ENCODE measurements at regions not wholly inside any gene's neighbourhood (a gene's known extent, or its start where the extent isn't known, plus 50 kb on each side); places are given as distances from the start of the nearest gene placed in this dataset.

DNA sequence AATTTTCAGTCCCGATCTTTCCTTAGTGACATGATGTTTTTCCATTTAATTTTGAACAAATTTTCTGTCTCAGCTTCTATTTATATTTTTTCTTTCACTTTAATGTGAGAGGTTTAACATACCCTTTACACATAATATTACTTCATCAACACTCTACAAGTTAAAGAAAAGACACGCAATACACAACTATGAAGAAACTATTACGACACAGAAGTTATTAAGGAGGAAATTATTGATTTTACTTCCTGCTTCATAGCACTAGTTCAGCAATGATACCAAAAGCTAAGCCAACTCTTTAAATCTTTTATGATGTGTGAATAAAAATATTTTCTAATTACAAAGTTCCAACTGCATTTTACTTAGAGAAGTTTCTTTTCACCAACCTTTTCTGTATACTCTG is 432.3 kb upstream of the DAB2 start:
- WGBS (ENCODE audit: insufficient coverage): no CpG with 5 or more reads among the region's 3 CpGs
- H3K4me1 Mint-ChIP-seq: no peaks in the 10 kb centered on the region
- POLR2A ChIA-PET: no interaction called here
- no peaks in the 10 kb centered on the region for H3K9me3 ChIP-seq
- no peaks in the 10 kb centered on the region for H3K36me3 Mint-ChIP-seq
- no peak for DNase-seq
- H3K9me3 Mint-ChIP-seq: no peaks in the 10 kb centered on the region
- no peaks in the 10 kb centered on the region for H3K4me1 ChIP-seq (ENCODE audit: control insufficient read depth in 1 of 2, extremely low read depth in 1 of 2, insufficient read depth in 2 of 2, low read length in 2 of 2)
- CTCF ChIA-PET: no interaction called here
- no peak overlapping the region for H3K4me3 Mint-ChIP-seq
- H3K27ac ChIP-seq (ENCODE audit: low read length): no peak overlapping the region
- H3K27ac Mint-ChIP-seq: no peak overlapping the region
- H3K27me3 Mint-ChIP-seq: peaks cover 9 to 16% of the 10 kb centered on the region in 2 donors
- no peaks in the 10 kb centered on the region for H3K36me3 ChIP-seq (ENCODE audit: control insufficient read depth in 2 of 2, extremely low read depth in 1 of 2, insufficient read depth in 1 of 2, low read length in 1 of 2)
- peaks cover 0 to 5% of the 10 kb centered on the region in 2 experiments for H3K27me3 ChIP-seq (replicated peaks in 1 of 2; ENCODE audit: control insufficient read depth in 2 of 2, extremely low read depth in 1 of 2, insufficient read depth in 2 of 2, low read length in 1 of 2)
- no peak for ATAC-seq (replicated peaks in 1 of 4)
- H3K4me3 ChIP-seq (ENCODE audit: control insufficient read depth in 1 of 2, extremely low read depth in 1 of 2, low read length in 1 of 2): no peak overlapping the region

DNA sequence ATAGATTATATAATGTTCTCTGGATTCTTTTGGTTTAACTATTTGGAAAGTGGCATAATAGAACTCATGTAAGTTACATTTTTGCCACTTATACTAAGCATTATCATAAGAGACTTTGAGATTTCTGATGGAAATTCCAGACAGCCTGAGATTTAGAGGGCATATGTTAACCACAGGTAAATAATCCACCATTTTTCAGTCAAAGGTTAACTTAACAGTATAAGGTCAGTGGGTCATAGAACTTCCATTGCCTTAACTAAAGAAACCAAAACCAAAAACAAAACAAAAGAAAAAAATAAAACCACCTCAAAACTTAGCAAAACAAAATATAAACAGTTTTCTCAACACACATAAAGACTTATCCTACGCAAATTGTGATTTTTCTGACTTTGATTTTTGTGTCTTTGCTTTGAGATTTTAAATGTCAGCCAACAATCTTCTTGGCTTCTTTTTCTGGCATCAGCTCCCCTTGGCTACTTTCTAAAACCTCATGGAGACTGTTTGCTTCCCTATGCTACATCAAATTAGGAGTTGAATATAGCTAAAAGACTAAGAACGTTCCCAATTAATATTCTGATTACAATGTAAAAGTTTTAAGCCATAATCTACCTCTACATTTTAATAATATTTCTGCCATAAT is 430.1 kb upstream of the DAB2 start:
- Histone ChIP-seq H3K27me3 (replicated peaks in 1 of 2; ENCODE audit: control insufficient read depth in 2 of 2, extremely low read depth in 1 of 2, insufficient read depth in 2 of 2, low read length in 1 of 2) (peaks cover 0 to 2% of the 10 kb centered on the region in 2 experiments), H3K9me3 (no peaks in the 10 kb centered on the region), H3K36me3 (ENCODE audit: control insufficient read depth in 2 of 2, extremely low read depth in 1 of 2, insufficient read depth in 1 of 2, low read length in 1 of 2) (no peaks in the 10 kb centered on the region), H3K4me1 (ENCODE audit: control insufficient read depth in 1 of 2, extremely low read depth in 1 of 2, insufficient read depth in 2 of 2, low read length in 2 of 2) (no peaks in the 10 kb centered on the region), H3K27ac (ENCODE audit: low read length) (no peak overlapping the region), H3K4me3 (ENCODE audit: control insufficient read depth in 1 of 2, extremely low read depth in 1 of 2, low read length in 1 of 2) (no peak overlapping the region)
- no peak overlapping the region for H3K4me3 Mint-ChIP-seq
- DNase-seq: no peak
- ChIA-PET POLR2A (no interaction called here), CTCF (no interaction called here)
- no peaks in the 10 kb centered on the region for H3K36me3 Mint-ChIP-seq
- no CpG with 5 or more reads among the region's 2 CpGs for WGBS (ENCODE audit: insufficient coverage)
- H3K9me3 Mint-ChIP-seq: no peaks in the 10 kb centered on the region
- peaks cover 6 to 13% of the 10 kb centered on the region in 2 donors for H3K27me3 Mint-ChIP-seq
- H3K27ac Mint-ChIP-seq: no peak overlapping the region
- no peaks in the 10 kb centered on the region for H3K4me1 Mint-ChIP-seq
- ATAC-seq (replicated peaks in 1 of 4): no peak

DNA sequence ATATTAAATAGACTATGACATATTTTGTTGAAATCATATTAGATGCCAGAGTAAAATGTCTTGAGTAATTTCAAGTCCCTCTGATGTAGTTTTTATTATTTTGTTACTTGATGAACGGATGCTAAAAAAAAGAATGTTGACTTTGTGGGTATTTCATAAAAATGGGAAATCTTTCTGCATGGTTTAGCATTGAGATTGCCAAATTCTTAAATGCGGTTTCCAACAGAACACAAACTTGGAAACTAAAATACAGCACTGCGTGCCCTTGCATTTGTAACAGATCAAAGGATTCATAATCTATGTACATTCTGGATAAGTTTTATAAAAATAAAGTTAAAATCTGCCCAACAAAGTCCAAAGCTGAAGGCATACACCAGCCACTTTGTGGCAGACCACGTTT is 425.5 kb upstream of the DAB2 start:
- peaks cover 16 to 23% of the 10 kb centered on the region in 2 donors for H3K27me3 Mint-ChIP-seq
- H3K27ac ChIP-seq (ENCODE audit: low read length): no peak overlapping the region
- no peaks in the 10 kb centered on the region for H3K27me3 ChIP-seq (replicated peaks in 1 of 2; ENCODE audit: control insufficient read depth in 2 of 2, extremely low read depth in 1 of 2, insufficient read depth in 2 of 2, low read length in 1 of 2)
- no peaks in the 10 kb centered on the region for H3K4me1 Mint-ChIP-seq
- ChIA-PET CTCF (no interaction called here), POLR2A (no interaction called here)
- H3K4me1 ChIP-seq (ENCODE audit: control insufficient read depth in 1 of 2, extremely low read depth in 1 of 2, insufficient read depth in 2 of 2, low read length in 2 of 2): no peaks in the 10 kb centered on the region
- no peak for DNase-seq
- WGBS (ENCODE audit: insufficient coverage): 80% methylated on average over 1 of the region's 4 CpGs
- no peak overlapping the region for H3K27ac Mint-ChIP-seq
- H3K9me3 Mint-ChIP-seq: no peaks in the 10 kb centered on the region
- no peak overlapping the region for H3K4me3 ChIP-seq (ENCODE audit: control insufficient read depth in 1 of 2, extremely low read depth in 1 of 2, low read length in 1 of 2)
- ATAC-seq (replicated peaks in 1 of 4): no peak
- H3K4me3 Mint-ChIP-seq: no peak overlapping the region
- H3K36me3 ChIP-seq (ENCODE audit: control insufficient read depth in 2 of 2, extremely low read depth in 1 of 2, insufficient read depth in 1 of 2, low read length in 1 of 2): no peaks in the 10 kb centered on the region
- no peaks in the 10 kb centered on the region for H3K9me3 ChIP-seq
- no peaks in the 10 kb centered on the region for H3K36me3 Mint-ChIP-seq

DNA sequence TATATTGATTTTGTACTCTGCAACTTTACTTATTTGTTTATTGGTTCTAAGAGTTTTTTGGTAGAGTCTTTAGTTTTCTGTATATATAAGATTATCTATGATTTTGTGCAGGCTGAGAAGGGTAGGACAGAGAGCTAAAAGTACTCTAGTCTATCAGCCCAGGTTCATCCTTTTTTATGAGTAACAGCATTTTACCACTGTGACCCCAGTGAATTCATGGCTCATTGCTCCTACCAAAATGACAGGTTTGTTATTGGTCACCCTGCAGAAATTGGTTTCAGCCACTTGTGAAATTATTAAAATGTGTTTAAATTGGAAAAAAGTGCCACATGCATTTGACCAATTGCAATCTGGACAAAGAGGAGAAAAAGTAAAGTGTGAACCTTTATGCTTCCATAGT is 421.4 kb upstream of the DAB2 start:
- no peak overlapping the region for H3K27ac ChIP-seq (ENCODE audit: low read length)
- no peak overlapping the region for H3K4me3 ChIP-seq (ENCODE audit: control insufficient read depth in 1 of 2, extremely low read depth in 1 of 2, low read length in 1 of 2)
- H3K27me3 ChIP-seq (replicated peaks in 1 of 2; ENCODE audit: control insufficient read depth in 2 of 2, extremely low read depth in 1 of 2, insufficient read depth in 2 of 2, low read length in 1 of 2): no peaks in the 10 kb centered on the region
- Mint-ChIP-seq H3K27me3 (peaks cover 12 to 22% of the 10 kb centered on the region in 2 donors), H3K9me3 (no peaks in the 10 kb centered on the region), H3K4me1 (no peaks in the 10 kb centered on the region), H3K4me3 (no peak overlapping the region), H3K27ac (no peak overlapping the region), H3K36me3 (no peaks in the 10 kb centered on the region)
- ChIA-PET POLR2A (interaction anchor here in 1 of 2 donors (0.6 kb wide), 1 partner anchor 857 kb away, joined by 3 read pairs; no protein-coding TSS in a partner anchor), CTCF (no interaction called here)
- no peak for ATAC-seq (replicated peaks in 1 of 4)
- H3K4me1 ChIP-seq (ENCODE audit: control insufficient read depth in 1 of 2, extremely low read depth in 1 of 2, insufficient read depth in 2 of 2, low read length in 2 of 2): no peaks in the 10 kb centered on the region
- no peak for DNase-seq
- no peaks in the 10 kb centered on the region for H3K9me3 ChIP-seq
- no peaks in the 10 kb centered on the region for H3K36me3 ChIP-seq (ENCODE audit: control insufficient read depth in 2 of 2, extremely low read depth in 1 of 2, insufficient read depth in 1 of 2, low read length in 1 of 2)

DNA sequence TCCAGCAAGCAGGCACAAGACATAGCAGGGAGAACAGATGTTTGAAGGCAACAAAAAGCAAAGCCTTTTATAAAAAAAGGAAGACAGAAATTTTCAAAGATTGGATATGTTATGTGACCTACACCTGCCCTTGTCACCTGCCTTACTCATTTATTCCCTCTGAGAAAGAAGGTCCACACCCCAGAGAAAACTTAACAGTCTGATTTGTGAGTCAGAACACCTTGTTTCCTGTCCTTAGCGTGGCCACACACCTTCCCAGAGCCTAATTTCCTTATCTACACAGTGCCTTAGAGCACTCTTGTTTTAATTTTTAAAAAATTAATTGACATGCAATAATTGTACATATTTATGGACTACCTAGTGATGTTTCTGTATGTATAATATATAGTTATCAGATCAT is 419.0 kb upstream of the DAB2 start:
- H3K4me3 Mint-ChIP-seq: no peak overlapping the region
- Histone ChIP-seq H3K4me3 (ENCODE audit: control insufficient read depth in 1 of 2, extremely low read depth in 1 of 2, low read length in 1 of 2) (no peak overlapping the region), H3K27me3 (replicated peaks in 1 of 2; ENCODE audit: control insufficient read depth in 2 of 2, extremely low read depth in 1 of 2, insufficient read depth in 2 of 2, low read length in 1 of 2) (no peaks in the 10 kb centered on the region), H3K4me1 (ENCODE audit: control insufficient read depth in 1 of 2, extremely low read depth in 1 of 2, insufficient read depth in 2 of 2, low read length in 2 of 2) (no peaks in the 10 kb centered on the region), H3K36me3 (ENCODE audit: control insufficient read depth in 2 of 2, extremely low read depth in 1 of 2, insufficient read depth in 1 of 2, low read length in 1 of 2) (no peaks in the 10 kb centered on the region), H3K27ac (ENCODE audit: low read length) (no peak overlapping the region), H3K9me3 (no peaks in the 10 kb centered on the region)
- WGBS (ENCODE audit: insufficient coverage): no CpG with 5 or more reads among the region's 1 CpG
- H3K36me3 Mint-ChIP-seq: no peaks in the 10 kb centered on the region
- POLR2A ChIA-PET: no interaction called here
- peaks cover 2 to 12% of the 10 kb centered on the region in 2 donors for H3K27me3 Mint-ChIP-seq
- ATAC-seq (replicated peaks in 1 of 4) (no peak), DNase-seq (no peak)
- peaks cover under 1 to 18% (median 10%) of the 10 kb centered on the region in 3 donors for H3K9me3 Mint-ChIP-seq
- no peak overlapping the region for H3K27ac Mint-ChIP-seq
- CTCF ChIA-PET: no interaction called here
- H3K4me1 Mint-ChIP-seq: no peaks in the 10 kb centered on the region

DNA sequence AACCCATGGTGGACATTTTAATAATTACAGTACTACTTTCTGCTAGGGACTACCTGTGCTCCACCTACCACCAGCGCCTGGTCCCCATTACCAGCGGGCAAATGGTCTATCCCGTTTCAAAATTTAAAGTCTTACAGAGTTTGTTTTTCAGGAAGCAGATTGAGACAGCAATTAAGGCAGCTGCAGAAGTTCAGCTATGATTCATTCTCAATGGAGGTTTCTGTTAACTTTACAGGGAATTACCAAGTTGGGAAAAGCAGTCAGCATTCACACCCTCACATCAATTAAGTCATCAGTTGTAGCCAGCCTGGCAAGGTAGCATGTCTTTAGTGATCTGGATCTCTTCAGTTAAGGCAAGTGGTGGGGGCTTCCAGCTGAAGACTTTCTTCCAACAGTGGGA is 410.6 kb upstream of the DAB2 start:
- Histone ChIP-seq H3K27me3 (replicated peaks in 1 of 2; ENCODE audit: control insufficient read depth in 2 of 2, extremely low read depth in 1 of 2, insufficient read depth in 2 of 2, low read length in 1 of 2) (peaks cover 0 to 4% of the 10 kb centered on the region in 2 experiments), H3K27ac (ENCODE audit: low read length) (no peak overlapping the region), H3K9me3 (no peaks in the 10 kb centered on the region), H3K36me3 (ENCODE audit: control insufficient read depth in 2 of 2, extremely low read depth in 1 of 2, insufficient read depth in 1 of 2, low read length in 1 of 2) (no peaks in the 10 kb centered on the region), H3K4me3 (ENCODE audit: control insufficient read depth in 1 of 2, extremely low read depth in 1 of 2, low read length in 1 of 2) (no peak overlapping the region), H3K4me1 (ENCODE audit: control insufficient read depth in 1 of 2, extremely low read depth in 1 of 2, insufficient read depth in 2 of 2, low read length in 2 of 2) (no peaks in the 10 kb centered on the region)
- H3K27ac Mint-ChIP-seq: no peak overlapping the region
- peaks cover 3 to 9% of the 10 kb centered on the region in 2 donors for H3K27me3 Mint-ChIP-seq
- H3K36me3 Mint-ChIP-seq: no peaks in the 10 kb centered on the region
- H3K9me3 Mint-ChIP-seq: peaks cover 3 to 17% (median 11%) of the 10 kb centered on the region in 3 donors
- DNase-seq (no peak), ATAC-seq (replicated peaks in 1 of 4) (no peak)
- H3K4me1 Mint-ChIP-seq: no peaks in the 10 kb centered on the region
- no CpG with 5 or more reads among the region's 3 CpGs for WGBS (ENCODE audit: insufficient coverage)
- CTCF ChIA-PET: no interaction called here
- POLR2A ChIA-PET: no interaction called here
- no peak overlapping the region for H3K4me3 Mint-ChIP-seq

DNA sequence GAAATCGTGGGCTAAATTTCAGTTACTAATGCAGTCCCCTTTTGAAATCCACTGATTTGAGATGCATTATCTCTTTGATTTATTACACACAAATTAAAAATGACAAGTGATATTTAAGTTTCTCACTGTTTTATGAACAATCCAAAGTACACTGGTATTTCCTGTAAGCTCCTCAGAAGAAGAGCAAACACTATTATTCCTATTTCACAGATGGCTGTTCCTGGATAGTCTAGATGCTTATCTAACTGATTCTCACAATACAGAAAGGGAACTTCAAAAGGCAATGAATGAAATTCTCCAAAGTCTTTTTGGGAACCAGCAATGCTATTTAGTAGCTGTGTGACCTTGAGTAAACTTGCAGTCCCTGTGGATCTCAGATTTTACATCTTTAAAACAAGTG is 404.7 kb upstream of the DAB2 start:
- Mint-ChIP-seq H3K4me1 (no peaks in the 10 kb centered on the region), H3K27me3 (peaks cover 1 to 4% of the 10 kb centered on the region in 2 donors), H3K4me3 (no peak overlapping the region), H3K27ac (no peak overlapping the region), H3K36me3 (no peaks in the 10 kb centered on the region), H3K9me3 (no peaks in the 10 kb centered on the region)
- DNase-seq (no peak), ATAC-seq (replicated peaks in 1 of 4) (no peak)
- ChIA-PET POLR2A (interaction anchor here in 1 of 2 donors (0.6 kb wide), 1 partner anchor 9 kb away, joined by 3 read pairs; no protein-coding TSS in a partner anchor), CTCF (interaction anchor here in 1 of 2 donors (0.5 kb wide), 1 partner anchor 48 kb away, joined by 3 read pairs; no protein-coding TSS in a partner anchor)
- Histone ChIP-seq H3K9me3 (no peaks in the 10 kb centered on the region), H3K27me3 (replicated peaks in 1 of 2; ENCODE audit: control insufficient read depth in 2 of 2, extremely low read depth in 1 of 2, insufficient read depth in 2 of 2, low read length in 1 of 2) (peaks cover 0 to 4% of the 10 kb centered on the region in 2 experiments), H3K27ac (ENCODE audit: low read length) (no peak overlapping the region), H3K4me3 (ENCODE audit: control insufficient read depth in 1 of 2, extremely low read depth in 1 of 2, low read length in 1 of 2) (no peak overlapping the region), H3K4me1 (ENCODE audit: control insufficient read depth in 1 of 2, extremely low read depth in 1 of 2, insufficient read depth in 2 of 2, low read length in 2 of 2) (no peaks in the 10 kb centered on the region), H3K36me3 (ENCODE audit: control insufficient read depth in 2 of 2, extremely low read depth in 1 of 2, insufficient read depth in 1 of 2, low read length in 1 of 2) (no peaks in the 10 kb centered on the region)
- no CpG with 5 or more reads among the region's 1 CpG for WGBS (ENCODE audit: insufficient coverage)

All from T-cell (primary cell).